Natural killer cell (primary cell): ENCODE measurements at regions not wholly inside any gene's neighbourhood (a gene's known extent, or its start where the extent isn't known, plus 50 kb on each side); places are given as distances from the start of the nearest gene placed in this dataset.

Experiments
- ATAC-seq, 3 donors: fragments of 150-1000 bp in 2 of 3; fragments of 200-7000 bp in 1 of 3; cut with Tn5 transposase; 1 replicate in 1 of 3; 2 replicates in 2 of 3; pipeline ENCODE4 v1.10.0; 2021; ENCODE audit warnings: mild to moderate bottlenecking in 2 of 3, moderate library complexity in 2 of 3
- DNase-seq, 2 donors: peaks; one replicate each; pipeline versions ENCODE4 v3.0.0 to v3.0.0-alpha.2; 2013 to 2021; ENCODE audit warnings: mixed read lengths in 1 of 2
- H3K27ac ChIP-seq: one replicate; pipeline ENCODE4 v1.5.1; 2013; ENCODE audit warnings: mild to moderate bottlenecking, low read length
- H3K27me3 ChIP-seq: one replicate; pipeline ENCODE4 v1.6.1; 2013; ENCODE audit warnings: low read length; ENCODE audit not compliant: control insufficient read depth, insufficient read depth
- H3K36me3 ChIP-seq: one replicate; pipeline ENCODE4 v1.6.1; 2013; ENCODE audit warnings: low read length; ENCODE audit not compliant: control insufficient read depth, insufficient read depth
- H3K4me1 ChIP-seq: one replicate; pipeline ENCODE4 v1.6.1; 2013; ENCODE audit warnings: low read length; ENCODE audit not compliant: control insufficient read depth, insufficient read depth
- H3K4me3 ChIP-seq: one replicate; pipeline ENCODE4 v1.5.1; 2013; ENCODE audit warnings: low read length
- H3K9me3 ChIP-seq: one replicate; pipeline ENCODE4 v1.6.1; 2013; ENCODE audit warnings: low read length; ENCODE audit not compliant: control insufficient read depth, insufficient read depth
- H3K27ac Mint-ChIP-seq, 2 donors: one replicate each; pipeline ENCODE4 v1.8.0; 2022; ENCODE audit warnings: mild to moderate bottlenecking in 2 of 2, mixed read lengths in 2 of 2, moderate library complexity in 1 of 2
- H3K27me3 Mint-ChIP-seq, 2 donors: one replicate each; pipeline ENCODE4 v1.8.0; 2022; ENCODE audit warnings: low read depth in 2 of 2, mixed read lengths in 2 of 2
- H3K36me3 Mint-ChIP-seq: one replicate; pipeline ENCODE4 v1.8.0; 2022; ENCODE audit warnings: mixed read lengths
- H3K4me1 Mint-ChIP-seq, 2 donors: one replicate each; pipeline ENCODE4 v1.8.0; 2022; ENCODE audit warnings: mixed read lengths in 2 of 2
- H3K4me3 Mint-ChIP-seq: one replicate; pipeline ENCODE4 v1.8.0; 2022; ENCODE audit warnings: mild to moderate bottlenecking, moderate library complexity, mixed read lengths
- H3K9me3 Mint-ChIP-seq, 2 donors: one replicate each; pipeline ENCODE4 v1.8.0; 2022; ENCODE audit warnings: mixed read lengths in 2 of 2
- WGBS: methylation state at CpG from one replicate; pipeline ENCODE4 v1.1.7; 2013; ENCODE audit warnings: missing lambda C conversion rate; ENCODE audit not compliant: insufficient coverage; 5-methylcytosine and 5-hydroxymethylcytosine counted together
- intact Hi-C: fragments of 100-400 bp; cut with micrococcal nuclease; formaldehyde crosslinking; loops from one replicate; pipeline ENCODE4 v1.14.2; 2022
- TF ChIP-seq, protein P1 (sequence below): fragments of 200-600 bp; IDR thresholded peaks from one replicate; pipeline ENCODE4 v1.8.0; 2022; ENCODE audit warnings: antibody characterized with exemption

DNA sequence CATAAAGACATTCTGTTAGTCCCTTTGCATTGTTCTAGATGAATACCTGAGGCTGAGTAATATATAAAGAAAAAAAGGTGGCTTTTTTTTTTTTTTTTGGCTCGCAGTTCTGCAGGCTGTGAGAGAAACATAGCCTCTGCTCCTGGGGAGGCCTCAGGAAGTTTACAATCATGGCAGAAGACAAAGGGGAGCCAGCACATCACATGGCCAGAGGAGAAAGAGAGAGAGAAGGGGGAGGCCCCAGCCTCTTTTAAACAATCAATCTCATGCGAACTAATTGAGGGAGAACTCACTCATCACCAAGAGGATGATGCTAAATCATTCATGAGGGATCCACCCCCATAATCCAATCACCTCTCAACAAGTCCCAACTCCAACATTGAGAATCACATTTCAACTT, 364.0 kb upstream of the EPHA5 start:
- whole genome bisulfite sequencing = 67% methylated on average over 1 of the region's 2 CpGs
- no peak overlapping the region for H3K27ac Mint-ChIP-seq
- Histone ChIP-seq H3K4me1 (no peaks in the 10 kb centered on the region), H3K27ac (no peak overlapping the region), H3K27me3 (no peaks in the 10 kb centered on the region), H3K9me3 (no peaks in the 10 kb centered on the region), H3K36me3 (no peaks in the 10 kb centered on the region), H3K4me3 (no peak overlapping the region)
- peaks cover 8% of the 10 kb centered on the region for H3K36me3 Mint-ChIP-seq
- no peaks in the 10 kb centered on the region for H3K27me3 Mint-ChIP-seq
- DNase-seq (no peak), ATAC-seq (no peak)
- TF ChIP-seq, protein P1, sequence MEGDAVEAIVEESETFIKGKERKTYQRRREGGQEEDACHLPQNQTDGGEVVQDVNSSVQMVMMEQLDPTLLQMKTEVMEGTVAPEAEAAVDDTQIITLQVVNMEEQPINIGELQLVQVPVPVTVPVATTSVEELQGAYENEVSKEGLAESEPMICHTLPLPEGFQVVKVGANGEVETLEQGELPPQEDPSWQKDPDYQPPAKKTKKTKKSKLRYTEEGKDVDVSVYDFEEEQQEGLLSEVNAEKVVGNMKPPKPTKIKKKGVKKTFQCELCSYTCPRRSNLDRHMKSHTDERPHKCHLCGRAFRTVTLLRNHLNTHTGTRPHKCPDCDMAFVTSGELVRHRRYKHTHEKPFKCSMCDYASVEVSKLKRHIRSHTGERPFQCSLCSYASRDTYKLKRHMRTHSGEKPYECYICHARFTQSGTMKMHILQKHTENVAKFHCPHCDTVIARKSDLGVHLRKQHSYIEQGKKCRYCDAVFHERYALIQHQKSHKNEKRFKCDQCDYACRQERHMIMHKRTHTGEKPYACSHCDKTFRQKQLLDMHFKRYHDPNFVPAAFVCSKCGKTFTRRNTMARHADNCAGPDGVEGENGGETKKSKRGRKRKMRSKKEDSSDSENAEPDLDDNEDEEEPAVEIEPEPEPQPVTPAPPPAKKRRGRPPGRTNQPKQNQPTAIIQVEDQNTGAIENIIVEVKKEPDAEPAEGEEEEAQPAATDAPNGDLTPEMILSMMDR = no peak
- no peak overlapping the region for H3K4me3 Mint-ChIP-seq
- intact Hi-C loops = no loop called here
- peaks cover 10 to 15% of the 10 kb centered on the region in 2 donors for H3K9me3 Mint-ChIP-seq
- H3K4me1 Mint-ChIP-seq = no peaks in the 10 kb centered on the region

DNA sequence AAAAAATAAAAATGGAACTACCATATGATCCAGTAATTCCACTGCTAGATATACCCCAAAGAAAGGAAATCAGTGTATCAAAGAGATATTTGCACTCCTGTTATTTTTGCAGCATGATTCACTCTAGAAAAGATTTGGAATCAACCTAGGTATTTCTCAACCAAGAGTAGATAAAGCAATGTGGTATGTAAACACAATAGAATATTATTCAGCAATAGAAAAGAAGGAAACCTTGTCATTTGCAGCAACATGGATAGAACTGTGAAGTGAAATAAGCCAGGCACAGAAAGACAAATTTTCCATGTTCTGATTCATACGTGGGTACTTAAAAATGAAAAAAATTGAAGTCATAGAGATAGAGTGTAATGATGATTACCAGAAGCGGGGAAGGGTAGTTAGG, 362.3 kb upstream of the EPHA5 start:
- Mint-ChIP-seq H3K27me3 (no peaks in the 10 kb centered on the region), H3K4me3 (no peak overlapping the region), H3K4me1 (no peaks in the 10 kb centered on the region), H3K9me3 (peaks cover 12 to 18% of the 10 kb centered on the region in 2 donors), H3K36me3 (peaks cover 8% of the 10 kb centered on the region), H3K27ac (no peak overlapping the region)
- DNase-seq (no peak), ATAC-seq (no peak)
- no peaks in the 10 kb centered on the region for H3K9me3 ChIP-seq
- intact Hi-C loops = no loop called here
- H3K4me1 ChIP-seq = no peaks in the 10 kb centered on the region
- 66% methylated on average over 2 of the region's 2 CpGs for WGBS
- no peaks in the 10 kb centered on the region for H3K36me3 ChIP-seq
- H3K27me3 ChIP-seq = no peaks in the 10 kb centered on the region
- no peak overlapping the region for H3K4me3 ChIP-seq
- TF ChIP-seq, protein P1 = no peak
- H3K27ac ChIP-seq = no peak overlapping the region

DNA sequence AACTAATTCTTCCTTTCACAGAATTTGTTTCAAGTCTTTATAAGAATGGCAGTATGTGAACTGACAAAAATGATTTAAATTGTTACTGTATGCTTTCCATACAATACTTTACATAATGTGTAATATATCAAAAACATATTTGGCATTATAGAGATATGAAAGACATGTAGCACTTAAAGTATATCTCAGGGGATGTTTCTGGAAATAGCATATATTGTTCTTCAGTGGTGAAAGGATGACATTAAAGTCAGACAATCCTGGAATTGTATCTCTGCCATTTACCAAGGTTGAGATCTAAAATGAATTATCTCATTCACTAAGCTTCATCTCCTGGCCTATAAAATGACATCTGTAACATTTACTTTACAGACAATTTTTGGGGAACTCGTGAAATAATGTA, 358.4 kb upstream of the EPHA5 start:
- Mint-ChIP-seq H3K4me1 (no peaks in the 10 kb centered on the region), H3K27me3 (no peaks in the 10 kb centered on the region), H3K36me3 (no peaks in the 10 kb centered on the region), H3K27ac (no peak overlapping the region), H3K9me3 (peaks cover 18 to 29% of the 10 kb centered on the region in 2 donors), H3K4me3 (no peak overlapping the region)
- intact Hi-C loops = no loop called here
- H3K4me3 ChIP-seq = no peak overlapping the region
- H3K9me3 ChIP-seq = no peaks in the 10 kb centered on the region
- no peak for DNase-seq
- H3K36me3 ChIP-seq = no peaks in the 10 kb centered on the region
- H3K4me1 ChIP-seq = no peaks in the 10 kb centered on the region
- no peak for ATAC-seq
- no peaks in the 10 kb centered on the region for H3K27me3 ChIP-seq
- TF ChIP-seq, protein P1 = no peak
- no CpG with 5 or more reads among the region's 1 CpG for WGBS
- H3K27ac ChIP-seq = no peak overlapping the region

DNA sequence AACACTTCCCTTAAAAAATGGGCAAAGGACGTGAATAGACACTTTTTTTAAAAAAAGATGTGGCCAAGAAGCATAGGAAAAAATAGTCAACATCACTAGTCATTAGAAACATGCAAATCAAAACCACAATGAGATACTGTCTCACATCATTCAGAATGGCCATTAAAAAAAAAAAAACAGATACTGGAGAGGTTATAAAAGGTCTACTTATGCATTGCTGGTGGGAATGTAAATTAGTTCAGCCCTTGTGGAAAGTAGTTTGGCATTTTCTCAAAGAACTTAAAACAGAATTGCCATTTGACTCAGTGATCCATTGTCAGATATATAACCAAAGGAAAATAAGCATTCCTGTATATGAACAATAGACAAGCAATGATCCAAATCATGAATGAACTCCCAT, 352.8 kb upstream of the EPHA5 start:
- Histone ChIP-seq H3K9me3 (peaks cover 7% of the 10 kb centered on the region), H3K4me1 (no peaks in the 10 kb centered on the region), H3K4me3 (no peak overlapping the region), H3K27ac (no peak overlapping the region), H3K27me3 (no peaks in the 10 kb centered on the region), H3K36me3 (no peaks in the 10 kb centered on the region)
- WGBS = no CpG with 5 or more reads among the region's 1 CpG
- intact Hi-C loops = no loop called here
- no peak for ATAC-seq
- peaks cover 15% of the 10 kb centered on the region for H3K36me3 Mint-ChIP-seq
- H3K27me3 Mint-ChIP-seq = no peaks in the 10 kb centered on the region
- H3K27ac Mint-ChIP-seq = no peak overlapping the region
- no peaks in the 10 kb centered on the region for H3K4me1 Mint-ChIP-seq
- no peak overlapping the region for H3K4me3 Mint-ChIP-seq
- no peak for DNase-seq
- TF ChIP-seq, protein P1 = no peak
- H3K9me3 Mint-ChIP-seq = peaks cover 25 to 48% of the 10 kb centered on the region in 2 donors
